Choroid plexus epithelial cell (primary cell): ENCODE measurements at regions not wholly inside any gene's neighbourhood (a gene's known extent, or its start where the extent isn't known, plus 50 kb on each side); places are given as distances from the start of the nearest gene placed in this dataset.

Experiments used
- DNase-seq: peaks from one replicate; pipeline ENCODE4 v3.0.0-alpha.2; 2010; ENCODE audit warnings: low read depth
- H3K4me3 ChIP-seq: 2 replicates; pipeline ENCODE4 v1.5.1; 2011; ENCODE audit warnings: low read depth, mild to moderate bottlenecking, control low read depth, low read length, moderate library complexity
- CTCF ChIP-seq: conservative IDR thresholded peaks from 2 replicates; pipeline ENCODE4 v1.5.1; 2011; ENCODE audit warnings: low read depth, mild to moderate bottlenecking, control low read depth, inconsistent platforms, low read length, moderate library complexity

GRCh38 chr16:86063760-86064405 lies 164.9 kb downstream of the IRF8 start:
- no peak for TF ChIP-seq CTCF
- H3K4me3 ChIP-seq: no peak overlapping the region
- no peak for DNase-seq

GRCh38 chr16:86064431-86065250 lies 165.7 kb downstream of the IRF8 start:
- no peak overlapping the region for H3K4me3 ChIP-seq
- DNase-seq: no peak
- TF ChIP-seq CTCF: no peak

GRCh38 chr16:86065711-86066110 lies 166.7 kb downstream of the IRF8 start:
- no peak for DNase-seq
- TF ChIP-seq CTCF: no peak
- no peak overlapping the region for H3K4me3 ChIP-seq

- no peak for TF ChIP-seq CTCF
- no peak overlapping the region for H3K4me3 ChIP-seq
- no peak for DNase-seq
Observed at GRCh38 chr16:86066811-86067210, 167.8 kb downstream of the IRF8 start.

- no peak overlapping the region for H3K4me3 ChIP-seq
- DNase-seq: no peak
- no peak for TF ChIP-seq CTCF
Observed at GRCh38 chr16:86067516-86067915, 168.6 kb downstream of the IRF8 start.

GRCh38 chr16:86067936-86068335 lies 169.0 kb downstream of the IRF8 start:
- no peak for TF ChIP-seq CTCF
- H3K4me3 ChIP-seq: no peak overlapping the region

GRCh38 chr16:86068722-86069121 lies 169.8 kb downstream of the IRF8 start:
- no peak overlapping the region for H3K4me3 ChIP-seq
- no peak for TF ChIP-seq CTCF
- DNase-seq: no peak

More at GRCh38 chr16:86067936-86068335, 169.0 kb downstream of the IRF8 start:
- DNase-seq: no peak
